H1 (cell line): ENCODE measurements at regions not wholly inside any gene's neighbourhood (a gene's known extent, or its start where the extent isn't known, plus 50 kb on each side); places are given as distances from the start of the nearest gene placed in this dataset.

Source experiments
- CTCF ChIA-PET: fragments of 300-600 bp; sonication (Branson Sonifier 250); formaldehyde crosslinking; loops from one replicate; lab custom pipeline; 2021; ENCODE audit not compliant: partially characterized antibody; lab: Charles Lee
- POLR2A ChIA-PET: fragments of 300-600 bp; sonication (Branson Sonifier 250); formaldehyde crosslinking; loops from one replicate; lab custom pipeline; 2021; ENCODE audit warnings: inconsistent platforms; ENCODE audit not compliant: partially characterized antibody; lab: Charles Lee
- DNase-seq, 2 experiments: peaks; one replicate each; pipeline versions ENCODE4 v3.0.0 to v3.0.0-alpha.2; 2010 to 2022; ENCODE audit warnings: low spot score in 2 of 2, low read depth in 1 of 2, mixed read lengths in 1 of 2
- FAIRE-seq: peaks from 2 replicates; lab custom pipeline; 2011; peaks lifted over from hg19 to GRCh38; lab: Jason Lieb, UNC
- H2AFZ ChIP-seq: 2 replicates; pipeline ENCODE4 v1.8.1; 2012; ENCODE audit warnings: low read length, inconsistent platforms
- H2AK5ac ChIP-seq: 2 replicates; pipeline ENCODE4 v1.6.1; 2013; ENCODE audit warnings: low read depth, low read length
- H2BK120ac ChIP-seq: replicated peaks from 2 replicates; pipeline ENCODE3; 2013; ENCODE audit warnings: low read depth, low read length, inconsistent platforms
- H2BK12ac ChIP-seq: 2 replicates; pipeline ENCODE4 v1.6.1; 2013; ENCODE audit warnings: low read depth, low read length
- H2BK15ac ChIP-seq: 2 replicates; pipeline ENCODE4 v1.6.1; 2013; ENCODE audit warnings: low read length
- H2BK20ac ChIP-seq: 2 replicates; pipeline ENCODE4 v1.6.1; 2013; ENCODE audit warnings: low read length
- H2BK5ac ChIP-seq: 2 replicates; pipeline ENCODE4 v1.6.1; 2013; ENCODE audit warnings: low read depth, low read length
- H3K14ac ChIP-seq: 2 replicates; pipeline ENCODE4 v1.6.1; 2013; ENCODE audit warnings: inconsistent platforms; ENCODE audit not compliant: insufficient read length
- H3K18ac ChIP-seq: 2 replicates; pipeline ENCODE4 v1.6.1; 2013; ENCODE audit warnings: low read length; ENCODE audit errors: extremely low read depth
- H3K23ac ChIP-seq: 2 replicates; pipeline ENCODE4 v1.6.1; 2013; ENCODE audit warnings: inconsistent platforms; ENCODE audit not compliant: insufficient read length
- H3K23me2 ChIP-seq: 2 replicates; pipeline ENCODE4 v1.6.1; 2013; ENCODE audit warnings: low read depth, low read length
- H3K27ac ChIP-seq: 2 replicates; pipeline ENCODE4 v1.6.1; 2011; ENCODE audit warnings: low read depth, low read length, inconsistent platforms
- H3K27me3 ChIP-seq, 4 experiments: replicated peaks in 1 of 4; 1 replicate in 1 of 4; 2 replicates in 3 of 4; pipeline versions ENCODE4 v1.6.1 to v1.8.1; 2011 to 2013; ENCODE audit warnings: low read length in 3 of 4, mild to moderate bottlenecking in 3 of 4, inconsistent platforms in 2 of 4, mixed read lengths in 2 of 4, moderate library complexity in 1 of 4; ENCODE audit not compliant: control insufficient read depth in 3 of 4, insufficient read depth in 3 of 4; ENCODE audit errors: extremely low read depth in 1 of 4
- H3K36me3 ChIP-seq, 4 experiments: 2 replicates each; pipeline versions ENCODE4 v1.6.1 to v1.8.1; 2011 to 2013; ENCODE audit warnings: mild to moderate bottlenecking in 4 of 4, low read length in 3 of 4, moderate library complexity in 2 of 4, control low read depth in 1 of 4, inconsistent platforms in 1 of 4; ENCODE audit not compliant: insufficient read depth in 4 of 4, control insufficient read depth in 2 of 4
- H3K4ac ChIP-seq: replicated peaks from 2 replicates; pipeline ENCODE3; 2013; ENCODE audit warnings: low read length, low read depth, mixed read lengths, inconsistent platforms; ENCODE audit not compliant: insufficient read length
- H3K4me1 ChIP-seq, 4 experiments: replicated peaks in 1 of 4; 1 replicate in 1 of 4; 2 replicates in 3 of 4; pipeline versions ENCODE4 v1.6.1 to v1.8.1; 2011 to 2013; ENCODE audit warnings: low read length in 3 of 4, inconsistent platforms in 2 of 4, mixed read lengths in 1 of 4; ENCODE audit not compliant: insufficient read depth in 4 of 4, control insufficient read depth in 3 of 4
- H3K4me2 ChIP-seq, 2 experiments: 2 replicates each; pipeline versions ENCODE4 v1.6.1 to v1.8.1; 2011 to 2013; ENCODE audit warnings: low read depth in 2 of 2, low read length in 2 of 2, control low read depth in 1 of 2, inconsistent platforms in 1 of 2, mild to moderate bottlenecking in 1 of 2; ENCODE audit not compliant: insufficient read depth in 1 of 2
- H3K4me3 ChIP-seq, 4 experiments: fragments of 200-600, 300-600 bp in 1 of 4; sonication (generic), shearing (Covaris generic), sonication (Bioruptor Twin) in 1 of 4; 2 replicates each; pipeline versions ENCODE4 v1.5.1 to v1.8.1; 2011 to 2016; ENCODE audit warnings: low read length in 4 of 4, low read depth in 3 of 4, control low read depth in 2 of 4, inconsistent platforms in 2 of 4, mild to moderate bottlenecking in 2 of 4, mixed read lengths in 1 of 4, moderate library complexity in 1 of 4; ENCODE audit not compliant: insufficient read depth in 2 of 4; ENCODE audit errors: extremely low read depth in 1 of 4
- H3K56ac ChIP-seq: replicated peaks from 2 replicates; pipeline ENCODE3; 2013; ENCODE audit warnings: low read depth, mild to moderate bottlenecking, mixed read lengths, low read length, inconsistent platforms; ENCODE audit not compliant: insufficient read length
- H3K79me1 ChIP-seq: 2 replicates; pipeline ENCODE4 v1.6.1; 2013; ENCODE audit warnings: low read depth, low read length, control low read depth
- H3K79me2 ChIP-seq, 2 experiments: 2 replicates each; pipeline versions ENCODE4 v1.6.1 to v1.8.1; 2012 to 2013; ENCODE audit warnings: low read length in 2 of 2, mild to moderate bottlenecking in 2 of 2, inconsistent platforms in 1 of 2; ENCODE audit not compliant: insufficient read depth in 2 of 2, control insufficient read depth in 1 of 2
- H3K9ac ChIP-seq, 4 experiments: replicated peaks in 1 of 4; 1 replicate in 1 of 4; 2 replicates in 3 of 4; pipeline versions ENCODE4 v1.6.1 to v1.8.1; 2011 to 2013; ENCODE audit warnings: low read depth in 3 of 4, low read length in 3 of 4, control low read depth in 2 of 4, mild to moderate bottlenecking in 2 of 4, moderate library complexity in 2 of 4, inconsistent platforms in 1 of 4; ENCODE audit errors: extremely low read depth in 1 of 4
- H3K9me3 ChIP-seq, 2 experiments: 2 replicates each; pipeline versions ENCODE4 v1.6.1 to v1.8.1; 2012 to 2013; ENCODE audit warnings: mild to moderate bottlenecking in 2 of 2, moderate library complexity in 2 of 2, control low read depth in 1 of 2, inconsistent platforms in 1 of 2, low read depth in 1 of 2, low read length in 1 of 2, mixed read lengths in 1 of 2; ENCODE audit not compliant: insufficient read depth in 2 of 2
- H4K20me1 ChIP-seq, 2 experiments: replicated peaks in 1 of 2; 2 replicates each; pipeline versions ENCODE3 to v1.8.1; 2011 to 2013; ENCODE audit warnings: inconsistent platforms in 2 of 2, low read length in 2 of 2, mild to moderate bottlenecking in 1 of 2; ENCODE audit not compliant: insufficient read depth in 2 of 2, control insufficient read depth in 1 of 2
- H4K5ac ChIP-seq: 2 replicates; pipeline ENCODE4 v1.6.1; 2013; ENCODE audit warnings: low read length, low read depth, mixed read lengths, inconsistent platforms; ENCODE audit not compliant: insufficient read length
- H4K8ac ChIP-seq: 2 replicates; pipeline ENCODE4 v1.8.0; 2013; ENCODE audit warnings: mild to moderate bottlenecking, moderate library complexity, low read length, inconsistent platforms; ENCODE audit not compliant: insufficient read depth; ENCODE audit errors: extremely low read depth
- H4K91ac ChIP-seq: replicated peaks from 2 replicates; pipeline ENCODE3; 2013; ENCODE audit warnings: low read length, mixed read lengths, inconsistent platforms; ENCODE audit not compliant: insufficient read length
- CBX8 ChIP-seq: fragments of 300-800, 300-1000 bp; sonication (generic); IDR thresholded peaks from 2 replicates; pipeline ENCODE4 v1.7.1; 2016; ENCODE audit warnings: low read depth, low read length, borderline replicate concordance
- FOSL1 ChIP-seq: IDR thresholded peaks from 2 replicates; pipeline ENCODE4 v1.6.1; 2011; ENCODE audit warnings: mild to moderate bottlenecking, low read depth, low read length, moderate library complexity; ENCODE audit not compliant: insufficient read depth
- RFX5 ChIP-seq: IDR thresholded peaks from 2 replicates; pipeline ENCODE4 v1.6.1; 2011; ENCODE audit warnings: low read depth, low read length, improper control_type of control experiment, borderline replicate concordance
- SIRT6 ChIP-seq: IDR thresholded peaks from one replicate; pipeline ENCODE4 v1.7.1; 2012; ENCODE audit warnings: low read length, inconsistent platforms
- SIX5 ChIP-seq: IDR thresholded peaks from 2 replicates; pipeline ENCODE4 v1.6.1; 2011; ENCODE audit warnings: mild to moderate bottlenecking, low read depth, low read length
- SP2 ChIP-seq: IDR thresholded peaks from 2 replicates; pipeline ENCODE4 v1.6.1; 2012; ENCODE audit warnings: mild to moderate bottlenecking, low read length, inconsistent platforms
- WGBS, 2 experiments: shearing (Covaris generic) in 1 of 2; methylation state at CpG; one replicate each; pipeline versions ENCODE4 v1.1.6 to v1.1.7; 2013 to 2015; ENCODE audit warnings: low lambda C conversion rate in 2 of 2, mixed read lengths in 2 of 2, inconsistent platforms in 1 of 2, low coverage in 1 of 2, missing lambda C conversion rate in 1 of 2; ENCODE audit not compliant: insufficient replicate concordance in 2 of 2, insufficient coverage in 1 of 2, insufficient read length in 1 of 2; ENCODE audit errors: extremely low coverage in 1 of 2, missing lambda C conversion rate in 1 of 2; 5-methylcytosine and 5-hydroxymethylcytosine counted together
- TF ChIP-seq, protein P1 (sequence below): IDR thresholded peaks from 2 replicates; pipeline ENCODE4 v1.6.1; 2011; ENCODE audit warnings: low read depth, mild to moderate bottlenecking, low read length; ENCODE audit not compliant: insufficient read depth

DNA sequence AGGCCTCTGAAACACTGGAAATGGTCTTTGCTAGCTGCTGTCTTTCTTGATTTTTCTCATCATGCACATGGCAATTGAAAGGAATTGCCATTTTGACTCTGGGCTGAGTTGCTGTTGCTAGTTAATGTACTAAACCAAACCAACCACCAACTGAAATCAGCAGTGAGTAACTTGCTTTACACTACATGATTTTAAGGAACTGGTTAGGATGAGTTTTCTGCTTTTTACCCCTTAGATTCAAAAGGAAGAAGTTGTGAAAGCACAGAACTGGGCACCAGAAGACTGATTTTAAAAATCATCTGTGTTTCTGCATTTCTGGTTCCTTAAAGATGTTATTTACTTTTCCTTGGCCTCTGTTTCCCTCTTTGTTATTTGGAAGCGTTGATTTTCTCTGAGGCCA is 361.9 kb downstream of the HLX start:
- Histone ChIP-seq H3K9ac (no peak overlapping the region), H3K4me1 (no peaks in the 10 kb centered on the region), H4K20me1 (no peaks in the 10 kb centered on the region), H3K23me2 (no peaks in the 10 kb centered on the region), H3K4ac (no peak overlapping the region), H3K79me1 (no peaks in the 10 kb centered on the region), H4K5ac (no peak overlapping the region), H3K18ac (no peak overlapping the region), H3K14ac (no peak overlapping the region), H2BK120ac (no peak overlapping the region), H3K79me2 (no peaks in the 10 kb centered on the region), H2BK5ac (no peak overlapping the region), H2BK15ac (no peak overlapping the region), H3K27me3 (no peaks in the 10 kb centered on the region; a peak in 1 of 7 replicates), H3K56ac (no peak overlapping the region), H3K23ac (no peak overlapping the region), H3K9me3 (no peaks in the 10 kb centered on the region), H3K27ac (no peak overlapping the region), H4K8ac (no peak overlapping the region), H2AK5ac (no peak overlapping the region), H3K4me2 (no peak overlapping the region), H2AFZ (peak overlapping the region; percentile 48; the same call in 1 of the 2 replicates), H3K4me3 (no peak overlapping the region), H2BK20ac (no peak overlapping the region), H2BK12ac (no peak overlapping the region), H4K91ac (no peak overlapping the region), H3K36me3 (no peaks in the 10 kb centered on the region)
- CTCF ChIA-PET: no interaction called here
- no peak for FAIRE-seq
- WGBS, 2 experiments: 93% methylated on average over 1 of the region's 1 CpG; no CpG with 5 or more reads in 1 of the 2 experiments
- POLR2A ChIA-PET: no interaction called here
- no peak for TF ChIP-seq SIRT6
- TF ChIP-seq CBX8: no peak
- TF ChIP-seq SP2: no peak
- no peak for TF ChIP-seq SIX5
- no peak for TF ChIP-seq FOSL1
- TF ChIP-seq, protein P1, sequence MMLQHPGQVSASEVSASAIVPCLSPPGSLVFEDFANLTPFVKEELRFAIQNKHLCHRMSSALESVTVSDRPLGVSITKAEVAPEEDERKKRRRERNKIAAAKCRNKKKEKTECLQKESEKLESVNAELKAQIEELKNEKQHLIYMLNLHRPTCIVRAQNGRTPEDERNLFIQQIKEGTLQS: no peak
- TF ChIP-seq RFX5: no peak
- DNase-seq: no peak
